Osteoblast (primary cell): ENCODE measurements at regions not wholly inside any gene's neighbourhood (a gene's known extent, or its start where the extent isn't known, plus 50 kb on each side); places are given as distances from the start of the nearest gene placed in this dataset.

Experiments used
- DNase-seq: peaks from one replicate; pipeline ENCODE4 v3.0.0; 2011; ENCODE audit warnings: low spot score, mixed read lengths; ENCODE audit not compliant: insufficient read length; ENCODE audit errors: missing footprints
- H2AFZ ChIP-seq: 2 replicates; pipeline ENCODE4 v1.6.0; 2011; ENCODE audit warnings: mild to moderate bottlenecking, low read length
- H3K27ac ChIP-seq: 2 replicates; pipeline ENCODE4 v1.5.1; 2011; ENCODE audit warnings: mild to moderate bottlenecking, low read depth, low read length, moderate library complexity
- H3K27me3 ChIP-seq: 2 replicates; pipeline ENCODE4 v1.6.0; 2012; ENCODE audit warnings: mild to moderate bottlenecking, control low read depth, inconsistent platforms, low read length, moderate library complexity; ENCODE audit not compliant: insufficient read depth
- H3K36me3 ChIP-seq: 2 replicates; pipeline ENCODE4 v1.5.1; 2011; ENCODE audit warnings: mild to moderate bottlenecking, low read length, control low read depth, moderate library complexity; ENCODE audit not compliant: insufficient read depth
- H3K4me1 ChIP-seq: 2 replicates; pipeline ENCODE4 v1.5.1; 2011; ENCODE audit warnings: mild to moderate bottlenecking, low read length, control low read depth, moderate library complexity; ENCODE audit not compliant: insufficient read depth
- H3K4me2 ChIP-seq: 2 replicates; pipeline ENCODE4 v1.6.0; 2011; ENCODE audit warnings: mild to moderate bottlenecking, low read length; ENCODE audit not compliant: insufficient read depth
- H3K4me3 ChIP-seq: fragments of 200-600 bp; sonication (generic); 3 replicates; pipeline ENCODE4 v1.5.1; 2012; ENCODE audit warnings: mild to moderate bottlenecking, low read length, inconsistent platforms; ENCODE audit not compliant: insufficient read depth
- H3K79me2 ChIP-seq: 2 replicates; pipeline ENCODE4 v1.6.0; 2012; ENCODE audit warnings: mild to moderate bottlenecking, low read length, control low read depth, inconsistent platforms; ENCODE audit not compliant: insufficient read depth
- H3K9me3 ChIP-seq: 2 replicates; pipeline ENCODE4 v1.5.1; 2011; ENCODE audit warnings: low read depth, low read length, control low read depth
- H4K20me1 ChIP-seq: 2 replicates; pipeline ENCODE4 v1.6.0; 2012; ENCODE audit warnings: mild to moderate bottlenecking, low read length, control low read depth; ENCODE audit not compliant: insufficient read depth
- TF ChIP-seq, protein P1 (sequence below): IDR thresholded peaks from 2 replicates; pipeline ENCODE4 v1.5.1; 2011; ENCODE audit warnings: mild to moderate bottlenecking, low read depth, low read length, moderate library complexity; ENCODE audit errors: extremely low read depth

GRCh38 chr4:140268186-140268841, 105.1 kb upstream of the SCOC start:
- Histone ChIP-seq H3K27ac (no peak overlapping the region), H2AFZ (no peak overlapping the region), H4K20me1 (no peaks in the 10 kb centered on the region), H3K4me1 (no peaks in the 10 kb centered on the region), H3K4me2 (no peak overlapping the region), H3K79me2 (no peaks in the 10 kb centered on the region), H3K36me3 (no peaks in the 10 kb centered on the region), H3K9me3 (no peaks in the 10 kb centered on the region), H3K27me3 (peaks cover 28% of the 10 kb centered on the region), H3K4me3 (no peak overlapping the region)
- no peak for DNase-seq
- TF ChIP-seq, protein P1, sequence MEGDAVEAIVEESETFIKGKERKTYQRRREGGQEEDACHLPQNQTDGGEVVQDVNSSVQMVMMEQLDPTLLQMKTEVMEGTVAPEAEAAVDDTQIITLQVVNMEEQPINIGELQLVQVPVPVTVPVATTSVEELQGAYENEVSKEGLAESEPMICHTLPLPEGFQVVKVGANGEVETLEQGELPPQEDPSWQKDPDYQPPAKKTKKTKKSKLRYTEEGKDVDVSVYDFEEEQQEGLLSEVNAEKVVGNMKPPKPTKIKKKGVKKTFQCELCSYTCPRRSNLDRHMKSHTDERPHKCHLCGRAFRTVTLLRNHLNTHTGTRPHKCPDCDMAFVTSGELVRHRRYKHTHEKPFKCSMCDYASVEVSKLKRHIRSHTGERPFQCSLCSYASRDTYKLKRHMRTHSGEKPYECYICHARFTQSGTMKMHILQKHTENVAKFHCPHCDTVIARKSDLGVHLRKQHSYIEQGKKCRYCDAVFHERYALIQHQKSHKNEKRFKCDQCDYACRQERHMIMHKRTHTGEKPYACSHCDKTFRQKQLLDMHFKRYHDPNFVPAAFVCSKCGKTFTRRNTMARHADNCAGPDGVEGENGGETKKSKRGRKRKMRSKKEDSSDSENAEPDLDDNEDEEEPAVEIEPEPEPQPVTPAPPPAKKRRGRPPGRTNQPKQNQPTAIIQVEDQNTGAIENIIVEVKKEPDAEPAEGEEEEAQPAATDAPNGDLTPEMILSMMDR: no peak

- TF ChIP-seq, protein P1: no peak
- H3K36me3 ChIP-seq: no peaks in the 10 kb centered on the region
- peaks cover 22% of the 10 kb centered on the region for H3K27me3 ChIP-seq
- no peaks in the 10 kb centered on the region for H3K4me1 ChIP-seq
- H3K4me2 ChIP-seq: no peak overlapping the region
- H3K9me3 ChIP-seq: no peaks in the 10 kb centered on the region
- DNase-seq: no peak
- no peak overlapping the region for H3K27ac ChIP-seq
- H2AFZ ChIP-seq: no peak overlapping the region
- H3K4me3 ChIP-seq: no peak overlapping the region
- H4K20me1 ChIP-seq: no peaks in the 10 kb centered on the region
- H3K79me2 ChIP-seq: no peaks in the 10 kb centered on the region
Observed at GRCh38 chr4:140267576-140267975, 105.9 kb upstream of the SCOC start.

DNA sequence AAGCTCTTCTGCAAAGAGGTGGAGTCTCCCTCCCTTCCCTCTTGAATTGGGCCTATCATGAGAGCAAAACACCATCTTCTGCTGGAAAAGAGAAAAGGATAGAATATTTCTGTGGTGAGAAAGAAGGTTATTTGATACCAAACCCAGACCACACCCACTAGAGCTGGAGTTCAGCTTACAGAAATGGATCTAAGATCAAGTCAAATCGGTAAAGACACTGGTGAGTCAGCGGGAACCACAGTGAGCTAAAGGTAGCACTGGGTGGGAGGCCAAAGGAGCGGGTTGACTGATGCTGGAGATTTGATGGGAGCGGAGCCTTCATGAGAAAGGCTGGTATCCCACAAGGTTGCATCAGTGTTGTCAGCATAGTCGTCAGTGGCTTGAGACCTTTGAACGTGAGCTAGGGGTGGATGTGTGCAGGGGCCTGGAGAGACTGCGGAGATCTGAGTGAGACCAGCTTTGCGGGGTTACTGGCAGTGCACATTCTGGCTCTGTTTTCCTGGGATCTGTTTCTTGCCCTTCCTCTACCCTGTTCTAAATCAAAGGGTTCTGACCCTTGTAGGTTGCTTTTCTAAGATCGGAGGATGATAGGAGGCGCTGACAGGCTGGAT, 106.4 kb upstream of the SCOC start:
- H2AFZ ChIP-seq: no peak overlapping the region
- H3K27me3 ChIP-seq: peaks cover 17% of the 10 kb centered on the region
- no peak for DNase-seq
- no peak overlapping the region for H3K4me3 ChIP-seq
- no peaks in the 10 kb centered on the region for H3K36me3 ChIP-seq
- no peaks in the 10 kb centered on the region for H3K79me2 ChIP-seq
- no peak overlapping the region for H3K4me2 ChIP-seq
- H3K4me1 ChIP-seq: no peaks in the 10 kb centered on the region
- H4K20me1 ChIP-seq: no peaks in the 10 kb centered on the region
- H3K9me3 ChIP-seq: no peaks in the 10 kb centered on the region
- TF ChIP-seq, protein P1: no peak
- H3K27ac ChIP-seq: no peak overlapping the region

GRCh38 chr4:140260227-140260626, 106.2 kb upstream of the MAML3 start:
- Histone ChIP-seq H2AFZ (no peak overlapping the region), H4K20me1 (no peaks in the 10 kb centered on the region), H3K79me2 (no peaks in the 10 kb centered on the region), H3K4me2 (peak overlapping the region; percentile 40), H3K4me3 (no peak overlapping the region), H3K27me3 (no peaks in the 10 kb centered on the region), H3K36me3 (no peaks in the 10 kb centered on the region), H3K9me3 (no peaks in the 10 kb centered on the region), H3K4me1 (peaks cover 35% of the 10 kb centered on the region), H3K27ac (no peak overlapping the region)
- DNase-seq: no peak
- TF ChIP-seq, protein P1: no peak
